Effector memory CD4-positive, alpha-beta T cell (primary cell): ENCODE measurements at regions not wholly inside any gene's neighbourhood (a gene's known extent, or its start where the extent isn't known, plus 50 kb on each side); places are given as distances from the start of the nearest gene placed in this dataset.

Source experiments
- DNase-seq, 3 donors: peaks; one replicate each; pipeline ENCODE4 v3.0.0-alpha.2; 2020
- H3K27ac ChIP-seq: 2 replicates; pipeline ENCODE4 v1.7.0; 2013; ENCODE audit warnings: mild to moderate bottlenecking, low read length, moderate library complexity; ENCODE audit not compliant: insufficient read depth, poor library complexity, severe bottlenecking
- H3K27me3 ChIP-seq: replicated peaks from 2 replicates; pipeline ENCODE4 v1.7.0; 2013; ENCODE audit warnings: mild to moderate bottlenecking, low read length; ENCODE audit not compliant: insufficient read depth, control insufficient read depth, poor library complexity, severe bottlenecking
- H3K36me3 ChIP-seq: 2 replicates; pipeline ENCODE4 v1.7.0; 2013; ENCODE audit warnings: mild to moderate bottlenecking, low read length, moderate library complexity; ENCODE audit not compliant: control insufficient read depth, insufficient read depth
- H3K4me1 ChIP-seq: 2 replicates; pipeline ENCODE4 v1.7.0; 2013; ENCODE audit warnings: low read length, mild to moderate bottlenecking; ENCODE audit not compliant: control insufficient read depth, insufficient read depth, poor library complexity, severe bottlenecking
- H3K4me3 ChIP-seq: 2 replicates; pipeline ENCODE4 v1.7.0; 2013; ENCODE audit warnings: low read length, low read depth, mild to moderate bottlenecking; ENCODE audit not compliant: insufficient read depth, poor library complexity, severe bottlenecking
- H3K9me3 ChIP-seq: 2 replicates; pipeline ENCODE4 v1.7.0; 2013; ENCODE audit warnings: mild to moderate bottlenecking, low read length, moderate library complexity; ENCODE audit not compliant: control insufficient read depth

DNA sequence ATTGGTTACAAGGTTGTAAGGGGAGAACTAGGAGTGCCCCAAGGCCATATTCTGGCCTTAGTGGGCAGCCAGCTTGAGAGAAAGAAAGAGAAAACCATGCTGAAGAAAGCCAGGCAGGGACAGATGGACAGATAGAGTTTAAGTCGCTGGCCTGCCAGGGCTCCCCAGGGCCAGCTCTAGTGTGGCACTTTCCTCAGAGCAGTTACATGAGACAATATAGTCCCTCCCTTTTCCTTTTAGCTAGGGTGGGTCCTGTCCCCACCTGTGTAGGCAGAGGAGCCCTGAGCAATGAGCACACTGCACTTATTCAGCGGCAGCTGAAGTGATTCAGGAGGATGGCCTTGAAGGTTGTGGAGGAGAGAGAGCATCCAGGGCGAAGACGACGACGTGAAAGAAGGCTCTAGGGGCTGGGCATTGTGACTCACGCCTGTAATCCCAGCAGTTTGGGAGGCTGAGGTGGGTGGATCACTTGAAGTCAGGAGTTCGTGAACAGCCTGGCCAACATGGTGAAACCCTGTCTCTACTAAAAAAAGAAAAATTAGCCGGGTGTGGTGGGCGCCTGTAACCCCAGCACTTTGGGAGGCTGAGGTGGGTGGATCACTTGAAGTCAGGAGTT, 152.0 kb upstream of the SLC1A4 start:
- H3K4me1 ChIP-seq = no peaks in the 10 kb centered on the region
- no peaks in the 10 kb centered on the region for H3K36me3 ChIP-seq
- H3K4me3 ChIP-seq = no peak overlapping the region
- H3K9me3 ChIP-seq = no peaks in the 10 kb centered on the region
- H3K27me3 ChIP-seq = no peaks in the 10 kb centered on the region
- H3K27ac ChIP-seq = no peak overlapping the region
- DNase-seq = no peak

DNA sequence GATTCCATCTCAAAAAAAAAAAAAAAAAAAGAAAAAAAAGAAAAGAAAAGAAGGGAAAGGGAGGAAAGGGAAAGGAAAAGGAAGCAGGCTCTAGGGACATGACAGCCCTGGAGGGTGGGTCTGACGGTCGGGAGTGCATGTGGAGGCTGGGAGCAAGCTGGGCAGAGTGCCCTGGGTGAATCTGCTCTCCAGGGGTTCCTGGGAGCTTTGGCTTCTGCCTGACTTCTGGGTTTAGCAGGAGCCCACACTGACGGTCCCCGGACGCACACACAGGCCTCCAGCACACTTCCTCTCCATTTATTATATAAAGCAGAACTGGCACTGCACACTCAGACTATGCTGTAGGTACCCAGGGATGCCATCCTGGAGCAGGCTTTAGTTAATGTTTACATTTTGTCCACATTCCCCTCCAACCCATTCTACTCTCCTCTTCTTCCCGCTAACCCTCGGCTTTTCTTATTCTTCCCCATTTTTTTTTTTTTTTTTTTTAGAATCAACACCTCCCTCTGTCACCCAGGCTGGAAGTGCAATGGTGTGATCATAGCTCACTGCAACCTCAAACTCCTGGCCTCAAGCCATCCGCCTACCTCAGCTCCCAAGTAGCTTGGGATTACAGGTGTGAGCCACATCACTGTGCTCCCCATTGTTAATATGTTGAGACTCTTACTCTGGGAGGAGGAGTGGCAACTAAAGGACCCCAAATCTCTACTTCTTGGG, 151.1 kb upstream of the SLC1A4 start:
- Histone ChIP-seq H3K4me3 (no peak overlapping the region), H3K9me3 (no peaks in the 10 kb centered on the region), H3K36me3 (no peaks in the 10 kb centered on the region), H3K27me3 (no peaks in the 10 kb centered on the region), H3K27ac (no peak overlapping the region), H3K4me1 (no peaks in the 10 kb centered on the region)
- DNase-seq = no peak

DNA sequence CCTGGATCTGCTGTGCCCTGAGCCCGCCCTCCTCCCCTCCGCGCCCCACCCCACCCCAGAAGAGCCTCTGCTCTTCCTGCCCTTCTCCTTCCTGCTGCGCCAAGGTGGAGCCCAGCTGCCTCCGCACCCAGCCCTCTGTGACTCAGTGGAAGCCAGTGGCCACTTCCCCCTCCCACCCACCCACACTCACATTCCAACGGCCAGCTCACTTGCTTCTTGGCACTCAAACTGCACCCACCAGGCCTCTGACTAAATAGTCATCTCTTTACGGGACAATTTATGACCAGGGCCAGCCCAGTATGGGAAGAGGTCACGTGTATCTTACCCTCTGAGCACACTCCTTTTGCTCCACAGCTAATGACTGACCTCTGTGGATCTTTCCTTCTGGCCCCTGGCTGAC, 150.4 kb upstream of the SLC1A4 start:
- H3K4me3 ChIP-seq = no peak overlapping the region
- H3K27me3 ChIP-seq = no peaks in the 10 kb centered on the region
- no peaks in the 10 kb centered on the region for H3K4me1 ChIP-seq
- H3K27ac ChIP-seq = no peak overlapping the region
- DNase-seq = no peak
- H3K9me3 ChIP-seq = no peaks in the 10 kb centered on the region
- H3K36me3 ChIP-seq = no peaks in the 10 kb centered on the region

- no peak for DNase-seq
- Histone ChIP-seq H3K4me3 (no peak overlapping the region), H3K27ac (no peak overlapping the region), H3K27me3 (no peaks in the 10 kb centered on the region), H3K4me1 (no peaks in the 10 kb centered on the region), H3K36me3 (no peaks in the 10 kb centered on the region), H3K9me3 (no peaks in the 10 kb centered on the region)
These were observed 149.4 kb upstream of the SLC1A4 start for GRCh38 chr2:64839844-64840243.

- H3K9me3 ChIP-seq = no peaks in the 10 kb centered on the region
- H3K4me1 ChIP-seq = no peaks in the 10 kb centered on the region
- no peak overlapping the region for H3K4me3 ChIP-seq
- H3K36me3 ChIP-seq = no peaks in the 10 kb centered on the region
- no peaks in the 10 kb centered on the region for H3K27me3 ChIP-seq
- no peak for DNase-seq
- no peak overlapping the region for H3K27ac ChIP-seq
These were observed 148.7 kb upstream of the SLC1A4 start for GRCh38 chr2:64840426-64840881.

DNA sequence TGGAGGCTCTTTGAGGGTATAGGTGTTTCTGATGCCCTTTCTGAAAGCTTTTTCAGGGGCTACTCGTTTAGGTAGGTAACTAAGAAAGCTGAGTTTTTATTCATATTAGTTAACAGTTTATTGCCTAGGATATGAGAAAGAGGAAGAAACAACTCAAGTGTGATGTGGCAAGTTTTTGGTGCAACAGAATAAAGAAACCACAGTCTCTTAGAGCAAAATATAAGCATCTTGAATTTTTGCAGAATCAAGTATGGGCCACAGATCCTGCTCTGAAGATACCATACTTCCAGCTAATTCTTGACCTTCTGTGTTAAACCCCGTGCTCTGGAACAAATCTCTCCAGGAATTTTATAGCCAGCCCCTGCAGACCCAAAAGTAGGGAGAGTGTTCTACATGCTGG, 147.7 kb upstream of the SLC1A4 start:
- no peaks in the 10 kb centered on the region for H3K9me3 ChIP-seq
- H3K36me3 ChIP-seq = no peaks in the 10 kb centered on the region
- H3K27ac ChIP-seq = no peak overlapping the region
- no peak for DNase-seq
- H3K27me3 ChIP-seq = no peaks in the 10 kb centered on the region
- H3K4me1 ChIP-seq = no peaks in the 10 kb centered on the region
- no peak overlapping the region for H3K4me3 ChIP-seq

DNA sequence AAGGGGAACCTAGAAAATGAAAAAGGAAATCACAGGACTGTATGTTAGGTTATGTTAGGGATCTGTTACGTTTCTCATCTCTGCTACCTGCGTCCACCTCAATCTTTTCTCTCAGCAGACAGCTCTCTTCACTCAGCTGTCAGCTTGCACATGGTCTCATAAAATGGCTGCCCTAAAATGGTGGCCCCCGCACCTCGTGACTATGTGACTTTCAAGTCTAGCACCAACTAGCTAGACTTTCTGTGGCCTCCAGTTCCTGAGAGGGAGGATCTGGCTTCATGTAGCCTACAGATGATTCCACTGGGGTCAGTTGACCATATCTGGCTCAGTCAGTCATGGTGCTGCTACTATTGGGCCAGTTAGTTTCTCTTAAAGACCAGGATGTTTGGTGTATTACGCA, 147.2 kb upstream of the SLC1A4 start:
- Histone ChIP-seq H3K9me3 (no peaks in the 10 kb centered on the region), H3K27ac (no peak overlapping the region), H3K36me3 (no peaks in the 10 kb centered on the region), H3K4me1 (no peaks in the 10 kb centered on the region), H3K4me3 (no peak overlapping the region), H3K27me3 (no peaks in the 10 kb centered on the region)
- no peak for DNase-seq

DNA sequence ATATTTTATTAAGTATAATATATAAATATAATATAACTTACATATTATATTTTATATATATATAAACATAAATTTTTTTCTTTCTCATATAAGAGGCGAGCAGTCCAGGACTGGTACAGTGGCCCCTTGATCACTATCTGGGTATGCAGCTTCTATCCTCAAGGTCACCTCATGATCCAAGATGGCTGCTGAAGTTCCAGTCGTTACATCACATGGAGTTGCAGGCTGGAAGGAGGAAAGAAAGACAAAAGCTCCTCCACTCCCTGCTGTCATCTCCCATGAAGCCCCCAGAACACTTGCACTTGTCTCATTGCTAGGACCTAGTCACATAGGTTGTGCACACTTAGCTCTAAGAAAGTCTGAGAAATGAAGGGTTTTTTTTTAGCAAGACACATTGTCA, 145.1 kb upstream of the SLC1A4 start:
- H3K4me1 ChIP-seq = no peaks in the 10 kb centered on the region
- no peak overlapping the region for H3K4me3 ChIP-seq
- no peaks in the 10 kb centered on the region for H3K36me3 ChIP-seq
- H3K27me3 ChIP-seq = no peaks in the 10 kb centered on the region
- H3K27ac ChIP-seq = no peak overlapping the region
- no peaks in the 10 kb centered on the region for H3K9me3 ChIP-seq
- DNase-seq = no peak

GRCh38 chr2:64845273-64845905, 143.8 kb upstream of the SLC1A4 start:
- Histone ChIP-seq H3K4me1 (no peaks in the 10 kb centered on the region), H3K36me3 (no peaks in the 10 kb centered on the region), H3K27me3 (no peaks in the 10 kb centered on the region), H3K9me3 (no peaks in the 10 kb centered on the region), H3K4me3 (no peak overlapping the region), H3K27ac (no peak overlapping the region)
- DNase-seq = no peak

GRCh38 chr2:64846177-64846576, 143.0 kb upstream of the SLC1A4 start:
- Histone ChIP-seq H3K9me3 (no peaks in the 10 kb centered on the region), H3K36me3 (no peaks in the 10 kb centered on the region), H3K4me1 (no peaks in the 10 kb centered on the region), H3K27ac (no peak overlapping the region), H3K4me3 (no peak overlapping the region), H3K27me3 (no peaks in the 10 kb centered on the region)
- no peak for DNase-seq
